ENCODE measurements at regions not wholly inside any gene's neighbourhood (a gene's known extent, or its start where the extent isn't known, plus 50 kb on each side); places are given as distances from the start of the nearest gene placed in this dataset.
"Not testable (repeated sequence)": the region's sequence is repeated elsewhere in the genome, so short reads cannot be mapped to it uniquely, and the experiment has no call there.

GRCh38 chr4:115187136-115187535 lies 73.7 kb upstream of the NDST4 start:
- no peak for DNase-seq

GRCh38 chr4:115179438-115180062 lies 66.1 kb upstream of the NDST4 start:
- not testable (repeated sequence) for DNase-seq

GRCh38 chr4:115178687-115179086 lies 65.3 kb upstream of the NDST4 start:
- DNase-seq: not testable (repeated sequence)

GRCh38 chr4:115171220-115171619 lies 57.8 kb upstream of the NDST4 start:
- no peak for DNase-seq

- no peak for DNase-seq
Measured at GRCh38 chr4:115165503-115165902, 52.1 kb upstream of the NDST4 start.
